HepG2 (cell line): ENCODE measurements at regions not wholly inside any gene's neighbourhood (a gene's known extent, or its start where the extent isn't known, plus 50 kb on each side); places are given as distances from the start of the nearest gene placed in this dataset.

Source experiments
- TF ChIP-seq, protein P1 (sequence below): sonication (generic); formaldehyde crosslinking; IDR thresholded peaks from 2 replicates; pipeline ENCODE4 v1.4.0; 2020; ENCODE audit warnings: missing genetic modification reagents
- TF ChIP-seq, protein P2 (sequence below), 2 experiments: fragments of 450-650 bp in 1 of 2; sonication (generic) in 1 of 2; formaldehyde crosslinking in 1 of 2; IDR thresholded peaks; 2 replicates each; pipeline versions ENCODE4 v1.6.1 to v1.8.0; 2016 to 2022; ENCODE audit warnings: antibody characterized with exemption in 1 of 2, mild to moderate bottlenecking in 1 of 2, missing genetic modification reagents in 1 of 2

DNA sequence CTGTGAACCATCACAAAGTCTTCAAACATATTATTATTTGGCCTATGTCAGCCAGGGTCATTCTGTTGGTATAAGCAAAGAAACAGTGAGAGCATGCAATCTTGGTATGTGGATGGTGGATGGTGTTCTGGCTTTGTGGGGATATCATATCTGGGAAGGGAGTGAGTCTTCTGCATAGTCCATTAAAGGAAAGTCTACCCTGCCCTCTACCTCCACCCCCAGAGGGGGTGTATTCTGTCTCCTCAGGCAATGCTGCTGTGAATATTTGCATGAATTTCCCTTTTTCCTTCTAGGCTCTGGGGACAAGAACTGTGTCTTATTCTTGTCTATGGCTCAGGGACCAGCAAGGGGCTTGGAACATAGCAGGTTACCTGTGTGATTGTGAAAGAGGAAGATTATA, 495.8 kb downstream of the PDCD6IP start (continued):
- TF ChIP-seq, protein P1, sequence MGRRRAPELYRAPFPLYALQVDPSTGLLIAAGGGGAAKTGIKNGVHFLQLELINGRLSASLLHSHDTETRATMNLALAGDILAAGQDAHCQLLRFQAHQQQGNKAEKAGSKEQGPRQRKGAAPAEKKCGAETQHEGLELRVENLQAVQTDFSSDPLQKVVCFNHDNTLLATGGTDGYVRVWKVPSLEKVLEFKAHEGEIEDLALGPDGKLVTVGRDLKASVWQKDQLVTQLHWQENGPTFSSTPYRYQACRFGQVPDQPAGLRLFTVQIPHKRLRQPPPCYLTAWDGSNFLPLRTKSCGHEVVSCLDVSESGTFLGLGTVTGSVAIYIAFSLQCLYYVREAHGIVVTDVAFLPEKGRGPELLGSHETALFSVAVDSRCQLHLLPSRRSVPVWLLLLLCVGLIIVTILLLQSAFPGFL (CRISPR knock-in tag), result no peak
- TF ChIP-seq, protein P2, sequence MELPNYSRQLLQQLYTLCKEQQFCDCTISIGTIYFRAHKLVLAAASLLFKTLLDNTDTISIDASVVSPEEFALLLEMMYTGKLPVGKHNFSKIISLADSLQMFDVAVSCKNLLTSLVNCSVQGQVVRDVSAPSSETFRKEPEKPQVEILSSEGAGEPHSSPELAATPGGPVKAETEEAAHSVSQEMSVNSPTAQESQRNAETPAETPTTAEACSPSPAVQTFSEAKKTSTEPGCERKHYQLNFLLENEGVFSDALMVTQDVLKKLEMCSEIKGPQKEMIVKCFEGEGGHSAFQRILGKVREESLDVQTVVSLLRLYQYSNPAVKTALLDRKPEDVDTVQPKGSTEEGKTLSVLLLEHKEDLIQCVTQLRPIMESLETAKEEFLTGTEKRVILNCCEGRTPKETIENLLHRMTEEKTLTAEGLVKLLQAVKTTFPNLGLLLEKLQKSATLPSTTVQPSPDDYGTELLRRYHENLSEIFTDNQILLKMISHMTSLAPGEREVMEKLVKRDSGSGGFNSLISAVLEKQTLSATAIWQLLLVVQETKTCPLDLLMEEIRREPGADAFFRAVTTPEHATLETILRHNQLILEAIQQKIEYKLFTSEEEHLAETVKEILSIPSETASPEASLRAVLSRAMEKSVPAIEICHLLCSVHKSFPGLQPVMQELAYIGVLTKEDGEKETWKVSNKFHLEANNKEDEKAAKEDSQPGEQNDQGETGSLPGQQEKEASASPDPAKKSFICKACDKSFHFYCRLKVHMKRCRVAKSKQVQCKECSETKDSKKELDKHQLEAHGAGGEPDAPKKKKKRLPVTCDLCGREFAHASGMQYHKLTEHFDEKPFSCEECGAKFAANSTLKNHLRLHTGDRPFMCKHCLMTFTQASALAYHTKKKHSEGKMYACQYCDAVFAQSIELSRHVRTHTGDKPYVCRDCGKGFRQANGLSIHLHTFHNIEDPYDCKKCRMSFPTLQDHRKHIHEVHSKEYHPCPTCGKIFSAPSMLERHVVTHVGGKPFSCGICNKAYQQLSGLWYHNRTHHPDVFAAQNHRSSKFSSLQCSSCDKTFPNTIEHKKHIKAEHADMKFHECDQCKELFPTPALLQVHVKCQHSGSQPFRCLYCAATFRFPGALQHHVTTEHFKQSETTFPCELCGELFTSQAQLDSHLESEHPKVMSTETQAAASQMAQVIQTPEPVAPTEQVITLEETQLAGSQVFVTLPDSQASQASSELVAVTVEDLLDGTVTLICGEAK (IDR thresholded peaks at IDR 0.05), result no peak
- TF ChIP-seq, protein P2 (CRISPR knock-in tag; IDR thresholded peaks at IDR 0.05), result no peak
- TF ChIP-seq, all 625 proteins: peak for 0
